GM23248 (cell line): ENCODE measurements at regions not wholly inside any gene's neighbourhood (a gene's known extent, or its start where the extent isn't known, plus 50 kb on each side); places are given as distances from the start of the nearest gene placed in this dataset.

Experiments used
- DNase-seq: peaks from one replicate; pipeline ENCODE4 v3.0.0-alpha.2; 2015
- H2AFZ ChIP-seq: fragments of 200-600 bp; sonication (generic); 2 replicates; pipeline ENCODE4 v1.6.1; 2016; ENCODE audit warnings: antibody characterized with exemption
- H3F3A ChIP-seq: fragments of 200-600 bp; sonication (generic); 2 replicates; pipeline ENCODE4 v1.6.1; 2016; ENCODE audit warnings: mild to moderate bottlenecking, antibody characterized with exemption, mixed run types; ENCODE audit not compliant: insufficient read depth
- H3K27ac ChIP-seq: fragments of 200-600 bp; sonication (generic); 2 replicates; pipeline ENCODE4 v1.5.1; 2016; ENCODE audit warnings: mild to moderate bottlenecking
- H3K27me3 ChIP-seq: fragments of 200-600 bp; sonication (generic); replicated peaks from 2 replicates; pipeline ENCODE4 v1.6.1; 2016; ENCODE audit warnings: mild to moderate bottlenecking; ENCODE audit not compliant: insufficient read depth
- H3K36me3 ChIP-seq: fragments of 200-600 bp; sonication (generic); 2 replicates; pipeline ENCODE4 v1.6.1; 2016; ENCODE audit warnings: low read depth, mild to moderate bottlenecking
- H3K4me1 ChIP-seq: fragments of 200-600 bp; sonication (generic); 2 replicates; pipeline ENCODE4 v1.6.1; 2016; ENCODE audit warnings: mild to moderate bottlenecking; ENCODE audit not compliant: insufficient read depth
- H3K4me2 ChIP-seq: fragments of 200-600 bp; sonication (generic); one replicate; pipeline ENCODE4 v1.6.1; 2016; ENCODE audit warnings: mild to moderate bottlenecking; ENCODE audit not compliant: unreplicated experiment
- H3K4me3 ChIP-seq: fragments of 200-600 bp; sonication (generic); 2 replicates; pipeline ENCODE4 v1.5.1; 2016; ENCODE audit warnings: mild to moderate bottlenecking
- H3K79me2 ChIP-seq: fragments of 200-600 bp; sonication (generic); 2 replicates; pipeline ENCODE4 v1.6.1; 2016; ENCODE audit warnings: mild to moderate bottlenecking; ENCODE audit not compliant: insufficient read depth
- H3K9ac ChIP-seq: fragments of 200-600 bp; sonication (generic); 2 replicates; pipeline ENCODE4 v1.6.1; 2016; ENCODE audit warnings: mild to moderate bottlenecking
- H3K9me2 ChIP-seq: fragments of 200-600 bp; sonication (generic); 2 replicates; pipeline ENCODE4 v1.6.1; 2016; ENCODE audit warnings: mixed run types, mild to moderate bottlenecking, moderate library complexity; ENCODE audit not compliant: insufficient read depth
- H3K9me3 ChIP-seq: fragments of 200-600 bp; sonication (generic); one replicate; pipeline ENCODE4 v1.6.1; 2017; ENCODE audit warnings: low read depth
- H4K20me1 ChIP-seq: fragments of 200-600 bp; sonication (generic); 2 replicates; pipeline ENCODE4 v1.6.0; 2016; ENCODE audit not compliant: insufficient read depth
- EZH2 ChIP-seq: fragments of 200-600 bp; sonication (generic); IDR thresholded peaks from 2 replicates; pipeline ENCODE4 v1.6.1; 2018; ENCODE audit warnings: antibody characterized with exemption, mild to moderate bottlenecking; ENCODE audit not compliant: insufficient read depth, poor library complexity, severe bottlenecking
- EZH2phosphoT487 ChIP-seq: fragments of 200-600 bp; sonication (generic); IDR thresholded peaks from 2 replicates; pipeline ENCODE4 v1.6.1; 2018; ENCODE audit warnings: antibody characterized with exemption, moderate library complexity, mild to moderate bottlenecking, low read depth; ENCODE audit not compliant: insufficient read depth
- WGBS, 2 experiments: methylation state at CpG; one replicate each; pipeline ENCODE4 v1.1.6; 2015 to 2017; ENCODE audit warnings: low lambda C conversion rate in 2 of 2, low coverage in 1 of 2; ENCODE audit errors: missing lambda C conversion rate in 2 of 2; 5-methylcytosine and 5-hydroxymethylcytosine counted together
- in situ Hi-C: fragments of 300-500 bp; cut with MboI; formaldehyde crosslinking; loops from 2 replicates; pipeline ENCODE4 v1.15.0; 2020

GRCh38 chr6:144601221-144601620 lies 316.1 kb downstream of the UTRN start:
- Histone ChIP-seq H3K36me3 (0 out of 2 replicates have a peak, but pooled peaks cover 6% of the 10 kb centered on the region), H3F3A (peaks cover 10% of the 10 kb centered on the region; the same call in 1 of the 2 replicates), H3K4me1 (no peaks in the 10 kb centered on the region), H3K4me3 (no peak overlapping the region), H3K27ac (no peak overlapping the region), H3K9ac (no peak overlapping the region), H3K9me3 (no peaks in the 10 kb centered on the region), H3K27me3 (no peaks in the 10 kb centered on the region), H3K79me2 (peaks cover 7% of the 10 kb centered on the region; the same call in 1 of the 2 replicates), H3K9me2 (no peaks in the 10 kb centered on the region), H2AFZ (no peak overlapping the region), H4K20me1 (no peaks in the 10 kb centered on the region), H3K4me2 (no peak overlapping the region)
- TF ChIP-seq EZH2phosphoT487 (no peak), EZH2 (no peak)
- WGBS, 2 experiments = 95 to 98% methylated on average over 2 of the region's 2 CpGs
- in situ Hi-C loops = no loop called here
- DNase-seq = no peak

GRCh38 chr6:144602523-144603180 lies 317.5 kb downstream of the UTRN start:
- no peak overlapping the region for H3K27ac ChIP-seq
- 97 to 99% methylated on average over 3 of the region's 3 CpGs for WGBS, 2 experiments
- in situ Hi-C loops = no loop called here
- no peak overlapping the region for H3K4me3 ChIP-seq
- no peaks in the 10 kb centered on the region for H3K27me3 ChIP-seq
- no peak for DNase-seq
- 0 out of 2 replicates have a peak, but pooled peaks cover 6% of the 10 kb centered on the region for H3K36me3 ChIP-seq
- H2AFZ ChIP-seq = no peak overlapping the region
- H3K9ac ChIP-seq = no peak overlapping the region
- H4K20me1 ChIP-seq = no peaks in the 10 kb centered on the region
- H3F3A ChIP-seq = peaks cover 10% of the 10 kb centered on the region; the same call in 1 of the 2 replicates
- TF ChIP-seq EZH2 (no peak), EZH2phosphoT487 (no peak)
- no peaks in the 10 kb centered on the region for H3K9me2 ChIP-seq
- no peaks in the 10 kb centered on the region for H3K4me1 ChIP-seq
- no peaks in the 10 kb centered on the region for H3K9me3 ChIP-seq
- H3K4me2 ChIP-seq = no peak overlapping the region
- H3K79me2 ChIP-seq = peaks cover 5% of the 10 kb centered on the region; the same call in 1 of the 2 replicates

- Histone ChIP-seq H3K9me3 (no peaks in the 10 kb centered on the region), H3K4me2 (no peak overlapping the region), H3K27me3 (no peaks in the 10 kb centered on the region), H3K9ac (no peak overlapping the region), H4K20me1 (no peaks in the 10 kb centered on the region), H3K36me3 (0 out of 2 replicates have a peak, but pooled peaks cover 6% of the 10 kb centered on the region), H3F3A (peaks cover 7% of the 10 kb centered on the region; the same call in 1 of the 2 replicates), H3K27ac (no peak overlapping the region), H3K4me3 (no peak overlapping the region), H3K9me2 (no peaks in the 10 kb centered on the region), H2AFZ (no peak overlapping the region), H3K4me1 (no peaks in the 10 kb centered on the region), H3K79me2 (no peaks in the 10 kb centered on the region)
- 50 to 64% methylated on average over 2 of the region's 2 CpGs for WGBS, 2 experiments
- DNase-seq = no peak
- in situ Hi-C loops = no loop called here
- TF ChIP-seq EZH2 = no peak
- no peak for TF ChIP-seq EZH2phosphoT487
Observed at GRCh38 chr6:144606083-144606482, 320.9 kb downstream of the UTRN start.

GRCh38 chr6:144607998-144608735 lies 323.0 kb downstream of the UTRN start:
- Histone ChIP-seq H2AFZ (no peak overlapping the region), H3K4me3 (no peak overlapping the region), H3K36me3 (no peaks in the 10 kb centered on the region), H3K9me2 (peaks cover 5% of the 10 kb centered on the region; the same call in 1 of the 2 replicates), H3K79me2 (no peaks in the 10 kb centered on the region), H3K27ac (no peak overlapping the region), H3K27me3 (no peaks in the 10 kb centered on the region), H3K9me3 (no peaks in the 10 kb centered on the region), H3F3A (no peaks in the 10 kb centered on the region), H3K9ac (no peak overlapping the region), H3K4me1 (no peaks in the 10 kb centered on the region), H3K4me2 (no peak overlapping the region), H4K20me1 (no peaks in the 10 kb centered on the region)
- WGBS, 2 experiments = 97 to 99% methylated on average over 5 of the region's 5 CpGs
- in situ Hi-C loops = no loop called here
- no peak for TF ChIP-seq EZH2phosphoT487
- TF ChIP-seq EZH2 = no peak
- no peak for DNase-seq
